HFFc6 (cell line): ENCODE measurements at regions not wholly inside any gene's neighbourhood (a gene's known extent, or its start where the extent isn't known, plus 50 kb on each side); places are given as distances from the start of the nearest gene placed in this dataset.

ENCODE experiments used
- DNase-seq: peaks from one replicate; pipeline ENCODE4 v3.0.0-alpha.2; 2018
- H3K27ac Mint-ChIP-seq: 2 replicates; pipeline ENCODE4 v1.8.0; 2020; ENCODE audit warnings: mild to moderate bottlenecking, mixed read lengths
- H3K27me3 Mint-ChIP-seq: 2 replicates; pipeline ENCODE4 v1.8.0; 2021; ENCODE audit warnings: mild to moderate bottlenecking, moderate library complexity, mixed read lengths; ENCODE audit not compliant: insufficient read depth
- H3K36me3 Mint-ChIP-seq: 2 replicates; pipeline ENCODE4 v1.8.0; 2021; ENCODE audit warnings: low read depth, mixed read lengths
- H3K4me1 Mint-ChIP-seq: 2 replicates; pipeline ENCODE4 v1.8.0; 2020; ENCODE audit warnings: low read depth, mixed read lengths
- H3K4me3 Mint-ChIP-seq: 2 replicates; pipeline ENCODE4 v1.8.0; 2020; ENCODE audit warnings: mild to moderate bottlenecking, moderate library complexity, mixed read lengths
- H3K9me3 Mint-ChIP-seq: 2 replicates; pipeline ENCODE4 v1.8.0; 2020; ENCODE audit warnings: mild to moderate bottlenecking, mixed read lengths
- CTCF ChIP-seq: fragments of 200-600 bp; sonication (generic); IDR thresholded peaks from 2 replicates; pipeline ENCODE4 v1.5.0; 2021; ENCODE audit warnings: antibody characterized with exemption, mild to moderate bottlenecking

GRCh38 chr7:41148521-41148951, 554.4 kb downstream of the INHBA start:
- peaks cover 33% of the 10 kb centered on the region for H3K4me1 Mint-ChIP-seq
- no peaks in the 10 kb centered on the region for H3K27me3 Mint-ChIP-seq
- no peaks in the 10 kb centered on the region for H3K36me3 Mint-ChIP-seq
- no peaks in the 10 kb centered on the region for H3K9me3 Mint-ChIP-seq
- peak; percentile 96 for DNase-seq
- H3K27ac Mint-ChIP-seq, result peak overlapping the region; percentile 89
- no peak for TF ChIP-seq CTCF
- peak overlapping the region; percentile 53 for H3K4me3 Mint-ChIP-seq

GRCh38 chr7:41147606-41148485, 555.0 kb downstream of the INHBA start:
- no peak for TF ChIP-seq CTCF
- Mint-ChIP-seq H3K4me3 (peak overlapping the region; percentile 53), H3K27me3 (no peaks in the 10 kb centered on the region), H3K9me3 (no peaks in the 10 kb centered on the region), H3K4me1 (peaks cover 37% of the 10 kb centered on the region), H3K36me3 (no peaks in the 10 kb centered on the region), H3K27ac (peak overlapping the region; percentile 89)
- DNase-seq, result no peak

- H3K9me3 Mint-ChIP-seq, result no peaks in the 10 kb centered on the region
- H3K4me3 Mint-ChIP-seq, result no peak overlapping the region
- no peaks in the 10 kb centered on the region for H3K36me3 Mint-ChIP-seq
- no peak for TF ChIP-seq CTCF
- DNase-seq, result no peak
- no peaks in the 10 kb centered on the region for H3K27me3 Mint-ChIP-seq
- no peak overlapping the region for H3K27ac Mint-ChIP-seq
- H3K4me1 Mint-ChIP-seq, result peaks cover 40% of the 10 kb centered on the region
Measured at GRCh38 chr7:41146429-41146828, 556.5 kb downstream of the INHBA start.

- TF ChIP-seq CTCF, result no peak
- peaks cover 40% of the 10 kb centered on the region for H3K4me1 Mint-ChIP-seq
- H3K27me3 Mint-ChIP-seq, result no peaks in the 10 kb centered on the region
- H3K4me3 Mint-ChIP-seq, result no peak overlapping the region
- no peak overlapping the region for H3K27ac Mint-ChIP-seq
- no peaks in the 10 kb centered on the region for H3K9me3 Mint-ChIP-seq
- DNase-seq, result no peak
- no peaks in the 10 kb centered on the region for H3K36me3 Mint-ChIP-seq
Measured at GRCh38 chr7:41145656-41146055, 557.2 kb downstream of the INHBA start.

- no peaks in the 10 kb centered on the region for H3K9me3 Mint-ChIP-seq
- peaks cover 26% of the 10 kb centered on the region for H3K4me1 Mint-ChIP-seq
- peak; percentile 42 for DNase-seq
- H3K27ac Mint-ChIP-seq, result no peak overlapping the region
- no peak for TF ChIP-seq CTCF
- H3K27me3 Mint-ChIP-seq, result no peaks in the 10 kb centered on the region
- no peak overlapping the region for H3K4me3 Mint-ChIP-seq
- no peaks in the 10 kb centered on the region for H3K36me3 Mint-ChIP-seq
Measured at GRCh38 chr7:41142904-41143473, 559.9 kb downstream of the INHBA start.
